Endodermal cell (in vitro differentiated cells): ENCODE measurements at regions not wholly inside any gene's neighbourhood (a gene's known extent, or its start where the extent isn't known, plus 50 kb on each side); places are given as distances from the start of the nearest gene placed in this dataset.

Experiments used
- DNase-seq: peaks from one replicate; pipeline ENCODE4 v3.0.0-alpha.2; 2017
- H3K27ac ChIP-seq: 2 replicates; pipeline ENCODE4 v1.5.1; 2013; ENCODE audit warnings: mild to moderate bottlenecking, low read depth, low read length, moderate library complexity
- H3K27me3 ChIP-seq: 2 replicates; pipeline ENCODE4 v1.6.1; 2013; ENCODE audit warnings: mild to moderate bottlenecking, low read length, moderate library complexity; ENCODE audit not compliant: insufficient read depth, control insufficient read depth, poor library complexity, severe bottlenecking
- H3K36me3 ChIP-seq: 2 replicates; pipeline ENCODE4 v1.7.0; 2013; ENCODE audit warnings: mild to moderate bottlenecking, low read length, moderate library complexity; ENCODE audit not compliant: control insufficient read depth, insufficient read depth
- H3K4me1 ChIP-seq: one replicate; pipeline ENCODE4 v1.7.0; 2013; ENCODE audit warnings: low read length; ENCODE audit not compliant: control insufficient read depth, insufficient read depth
- H3K4me3 ChIP-seq: 2 replicates; pipeline ENCODE4 v1.5.1; 2013; ENCODE audit warnings: mild to moderate bottlenecking, low read length, moderate library complexity
- H3K9ac ChIP-seq: 2 replicates; pipeline ENCODE4 v1.6.1; 2013; ENCODE audit warnings: mild to moderate bottlenecking, low read length, moderate library complexity; ENCODE audit not compliant: poor library complexity, severe bottlenecking; ENCODE audit errors: extremely low read depth
- H3K9me3 ChIP-seq: 2 replicates; pipeline ENCODE4 v1.6.1; 2013; ENCODE audit warnings: mild to moderate bottlenecking, low read length, moderate library complexity; ENCODE audit not compliant: control insufficient read depth
- H3K27ac Mint-ChIP-seq: 2 replicates; pipeline ENCODE4 v1.8.0; 2020; ENCODE audit warnings: mixed read lengths
- H3K27me3 Mint-ChIP-seq: 2 replicates; pipeline ENCODE4 v1.8.0; 2021; ENCODE audit warnings: mild to moderate bottlenecking, mixed read lengths; ENCODE audit not compliant: insufficient read depth
- H3K36me3 Mint-ChIP-seq: 2 replicates; pipeline ENCODE4 v1.8.0; 2020; ENCODE audit warnings: low read depth, mixed read lengths
- H3K4me1 Mint-ChIP-seq: 2 replicates; pipeline ENCODE4 v1.8.0; 2020; ENCODE audit warnings: mixed read lengths
- H3K4me3 Mint-ChIP-seq: 2 replicates; pipeline ENCODE4 v1.8.0; 2020; ENCODE audit warnings: mild to moderate bottlenecking, moderate library complexity, mixed read lengths
- H3K9me3 Mint-ChIP-seq: 2 replicates; pipeline ENCODE4 v1.8.0; 2020; ENCODE audit warnings: mild to moderate bottlenecking, mixed read lengths
- WGBS, 2 experiments: methylation state at CpG; one replicate each; pipeline versions ENCODE4 v1.1.5 to v1.1.7; 2013; ENCODE audit warnings: missing lambda C conversion rate in 2 of 2, mixed read lengths in 1 of 2; ENCODE audit not compliant: insufficient coverage in 1 of 2, insufficient read length in 1 of 2; 5-methylcytosine and 5-hydroxymethylcytosine counted together
- TF ChIP-seq, protein P1 (sequence below): fragments of 200-600 bp; sonication (generic); conservative IDR thresholded peaks from 2 replicates; pipeline ENCODE4 v1.5.0; 2021; ENCODE audit warnings: antibody characterized with exemption, mild to moderate bottlenecking

DNA sequence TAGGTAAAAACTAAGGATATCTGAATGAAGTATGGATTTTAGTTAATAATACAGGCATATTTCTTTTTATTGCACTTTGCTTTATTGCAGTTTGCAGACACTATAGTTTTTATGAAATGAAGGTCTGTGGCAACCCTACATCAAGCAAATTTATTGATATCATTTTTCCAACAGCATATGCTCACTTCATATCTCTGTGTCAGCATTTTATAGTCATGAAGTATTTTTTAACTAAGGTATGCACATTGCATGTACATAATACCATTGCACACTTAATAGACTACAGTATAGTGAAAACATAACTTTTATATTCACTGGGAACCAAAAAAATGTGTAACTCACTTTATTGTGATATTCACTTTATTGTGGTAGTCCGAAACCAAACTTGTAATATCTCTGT is 236.3 kb downstream of the SUCLA2 start:
- no peak overlapping the region for H3K4me3 ChIP-seq
- Mint-ChIP-seq H3K36me3 (no peaks in the 10 kb centered on the region), H3K27me3 (no peaks in the 10 kb centered on the region), H3K9me3 (peaks cover 10% of the 10 kb centered on the region), H3K4me1 (no peaks in the 10 kb centered on the region), H3K4me3 (no peak overlapping the region), H3K27ac (no peak overlapping the region)
- H3K4me1 ChIP-seq, result no peaks in the 10 kb centered on the region
- TF ChIP-seq, protein P1, sequence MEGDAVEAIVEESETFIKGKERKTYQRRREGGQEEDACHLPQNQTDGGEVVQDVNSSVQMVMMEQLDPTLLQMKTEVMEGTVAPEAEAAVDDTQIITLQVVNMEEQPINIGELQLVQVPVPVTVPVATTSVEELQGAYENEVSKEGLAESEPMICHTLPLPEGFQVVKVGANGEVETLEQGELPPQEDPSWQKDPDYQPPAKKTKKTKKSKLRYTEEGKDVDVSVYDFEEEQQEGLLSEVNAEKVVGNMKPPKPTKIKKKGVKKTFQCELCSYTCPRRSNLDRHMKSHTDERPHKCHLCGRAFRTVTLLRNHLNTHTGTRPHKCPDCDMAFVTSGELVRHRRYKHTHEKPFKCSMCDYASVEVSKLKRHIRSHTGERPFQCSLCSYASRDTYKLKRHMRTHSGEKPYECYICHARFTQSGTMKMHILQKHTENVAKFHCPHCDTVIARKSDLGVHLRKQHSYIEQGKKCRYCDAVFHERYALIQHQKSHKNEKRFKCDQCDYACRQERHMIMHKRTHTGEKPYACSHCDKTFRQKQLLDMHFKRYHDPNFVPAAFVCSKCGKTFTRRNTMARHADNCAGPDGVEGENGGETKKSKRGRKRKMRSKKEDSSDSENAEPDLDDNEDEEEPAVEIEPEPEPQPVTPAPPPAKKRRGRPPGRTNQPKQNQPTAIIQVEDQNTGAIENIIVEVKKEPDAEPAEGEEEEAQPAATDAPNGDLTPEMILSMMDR, result no peak
- no peak overlapping the region for H3K9ac ChIP-seq
- no peaks in the 10 kb centered on the region for H3K27me3 ChIP-seq
- no CpG with 5 or more reads among the region's 1 CpG for WGBS, 2 experiments
- H3K9me3 ChIP-seq, result no peaks in the 10 kb centered on the region
- no peak overlapping the region for H3K27ac ChIP-seq
- no peak for DNase-seq
- no peaks in the 10 kb centered on the region for H3K36me3 ChIP-seq

- Histone ChIP-seq H3K27me3 (no peaks in the 10 kb centered on the region), H3K9ac (no peak overlapping the region), H3K9me3 (no peaks in the 10 kb centered on the region), H3K27ac (no peak overlapping the region), H3K36me3 (no peaks in the 10 kb centered on the region), H3K4me3 (no peak overlapping the region), H3K4me1 (no peaks in the 10 kb centered on the region)
- Mint-ChIP-seq H3K27ac (no peak overlapping the region), H3K4me1 (no peaks in the 10 kb centered on the region), H3K9me3 (peaks cover 5% of the 10 kb centered on the region), H3K27me3 (no peaks in the 10 kb centered on the region), H3K4me3 (no peak overlapping the region), H3K36me3 (no peaks in the 10 kb centered on the region)
- TF ChIP-seq, protein P1, result no peak
- DNase-seq, result no peak
- 94 to 100% methylated on average over 3 of the region's 4 CpGs for WGBS, 2 experiments
Measured at GRCh38 chr13:47757466-47758080, 243.5 kb downstream of the SUCLA2 start.

GRCh38 chr13:47747901-47748300 is 253.2 kb downstream of the SUCLA2 start:
- no peak for DNase-seq
- no peaks in the 10 kb centered on the region for H3K9me3 Mint-ChIP-seq

More at GRCh38 chr13:47747901-47748300, 253.2 kb downstream of the SUCLA2 start:
- H3K4me3 Mint-ChIP-seq, result no peak overlapping the region
- Histone ChIP-seq H3K27me3 (no peaks in the 10 kb centered on the region), H3K4me3 (no peak overlapping the region), H3K27ac (no peak overlapping the region), H3K9me3 (no peaks in the 10 kb centered on the region), H3K4me1 (no peaks in the 10 kb centered on the region), H3K36me3 (no peaks in the 10 kb centered on the region), H3K9ac (no peak overlapping the region)
- 76 to 77% methylated on average over 5 to 6 of the region's 6 CpGs for WGBS, 2 experiments
- H3K4me1 Mint-ChIP-seq, result no peaks in the 10 kb centered on the region
- H3K27me3 Mint-ChIP-seq, result no peaks in the 10 kb centered on the region
- no peak overlapping the region for H3K27ac Mint-ChIP-seq
- H3K36me3 Mint-ChIP-seq, result no peaks in the 10 kb centered on the region
- TF ChIP-seq, protein P1, result peak; percentile 43
